ENCODE measurements at regions not wholly inside any gene's neighbourhood (a gene's known extent, or its start where the extent isn't known, plus 50 kb on each side); places are given as distances from the start of the nearest gene placed in this dataset.

GRCh38 chr1:5333291-5333690 is 658.9 kb downstream of the NPHP4 start:
- no peak for DNase-seq (ENCODE audit: low read depth)

GRCh38 chr1:5331101-5331500 is 661.1 kb downstream of the NPHP4 start:
- no peak for DNase-seq (ENCODE audit: low read depth)

GRCh38 chr1:5329068-5329739 is 663.0 kb downstream of the NPHP4 start:
- no peak for DNase-seq (ENCODE audit: low read depth)

- no peak for DNase-seq (ENCODE audit: low read depth)
These were observed 667.3 kb downstream of the NPHP4 start for GRCh38 chr1:5324883-5325282.

GRCh38 chr1:5318143-5318816 is 663.9 kb downstream of the AJAP1 start:
- no peak for DNase-seq (ENCODE audit: low read depth)

GRCh38 chr1:5317391-5317790 is 663.0 kb downstream of the AJAP1 start:
- DNase-seq (ENCODE audit: low read depth): no peak

- DNase-seq (ENCODE audit: low read depth): no peak
These were observed 658.5 kb downstream of the AJAP1 start for GRCh38 chr1:5312862-5313261.

GRCh38 chr1:5312293-5312674 is 657.9 kb downstream of the AJAP1 start:
- no peak for DNase-seq (ENCODE audit: low read depth)

GRCh38 chr1:5311634-5312292 is 657.4 kb downstream of the AJAP1 start:
- no peak for DNase-seq (ENCODE audit: low read depth)

GRCh38 chr1:5311147-5311546 is 656.7 kb downstream of the AJAP1 start:
- DNase-seq (ENCODE audit: low read depth): no peak

- no peak for DNase-seq (ENCODE audit: low read depth)
These were observed 653.8 kb downstream of the AJAP1 start for GRCh38 chr1:5308249-5308648.

GRCh38 chr1:5304702-5305101 is 650.3 kb downstream of the AJAP1 start:
- DNase-seq (ENCODE audit: low read depth): no peak

- DNase-seq (ENCODE audit: low read depth): no peak
These were observed 644.0 kb downstream of the AJAP1 start for GRCh38 chr1:5298376-5298775.

- no peak for DNase-seq (ENCODE audit: low read depth)
These were observed 643.5 kb downstream of the AJAP1 start for GRCh38 chr1:5297886-5298239.

- no peak for DNase-seq (ENCODE audit: low read depth)
These were observed 642.9 kb downstream of the AJAP1 start for GRCh38 chr1:5297180-5297885.

- no peak for DNase-seq (ENCODE audit: low read depth)
These were observed 642.3 kb downstream of the AJAP1 start for GRCh38 chr1:5296557-5297179.

- DNase-seq (ENCODE audit: low read depth): no peak
These were observed 641.7 kb downstream of the AJAP1 start for GRCh38 chr1:5296095-5296494.

- DNase-seq (ENCODE audit: low read depth): no peak
These were observed 637.5 kb downstream of the AJAP1 start for GRCh38 chr1:5291889-5292288.

- DNase-seq (ENCODE audit: low read depth): no peak
These were observed 633.1 kb downstream of the AJAP1 start for GRCh38 chr1:5287178-5288150.

- peak; percentile 25 for DNase-seq (ENCODE audit: low read depth)
These were observed 631.8 kb downstream of the AJAP1 start for GRCh38 chr1:5286244-5286643.

- DNase-seq (ENCODE audit: low read depth): no peak
These were observed 620.1 kb downstream of the AJAP1 start for GRCh38 chr1:5274527-5274926.
